ENCODE measurements at regions not wholly inside any gene's neighbourhood (a gene's known extent, or its start where the extent isn't known, plus 50 kb on each side); places are given as distances from the start of the nearest gene placed in this dataset.
"Not testable (repeated sequence)": the region's sequence is repeated elsewhere in the genome, so short reads cannot be mapped to it uniquely, and the experiment has no call there.

DNA sequence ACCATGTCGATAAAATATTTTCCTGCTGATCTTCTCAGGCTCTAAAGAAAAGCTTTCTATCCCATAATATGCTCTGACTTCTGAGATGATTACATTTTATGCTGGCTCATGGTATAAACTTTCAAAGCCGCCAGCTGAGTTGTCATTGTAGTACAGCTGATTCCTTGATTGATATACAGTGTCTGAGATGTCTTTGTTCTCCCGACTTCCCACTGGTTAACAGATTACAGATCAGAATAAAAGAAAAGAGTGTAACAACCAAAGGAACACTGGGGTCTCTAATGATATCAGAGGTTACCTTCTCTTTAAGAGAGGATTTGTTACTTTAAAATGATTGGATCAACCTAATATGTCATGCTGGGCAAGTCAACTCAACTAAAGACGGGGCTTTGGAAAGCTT, 485.4 kb upstream of the LRRC7 start:
- Histone ChIP-seq H3K4me1 (ENCODE audit: control insufficient read depth, insufficient read depth, low read length) (no peaks in the 10 kb centered on the region), H3K27me3 (ENCODE audit: control insufficient read depth, insufficient read depth, low read length) (no peaks in the 10 kb centered on the region), H3K4me3 (ENCODE audit: low read length) (no peak overlapping the region), H3K36me3 (ENCODE audit: control insufficient read depth, insufficient read depth, low read length) (no peaks in the 10 kb centered on the region), H3K9ac (ENCODE audit: low read length) (no peak overlapping the region), H3K27ac (ENCODE audit: low read depth, low read length) (no peak overlapping the region)

DNA sequence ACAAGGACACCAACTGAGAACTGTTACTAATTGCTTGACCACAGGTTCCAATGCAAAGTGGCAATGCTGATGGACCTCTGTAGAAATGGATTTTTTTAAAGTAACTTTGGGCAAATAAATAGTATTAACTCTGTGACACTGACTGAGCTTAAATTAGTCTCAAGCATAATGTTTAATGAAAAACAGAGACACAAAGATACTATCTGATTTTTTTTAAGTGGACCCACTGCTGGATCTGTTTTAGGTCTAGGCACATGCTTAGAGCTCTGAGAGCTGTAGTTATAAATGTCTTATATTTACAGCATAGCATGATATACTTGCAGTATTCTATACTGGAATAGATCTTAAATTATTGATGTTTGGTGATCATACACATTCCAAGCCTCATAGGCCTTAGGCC, 481.6 kb upstream of the LRRC7 start:
- Histone ChIP-seq H3K36me3 (ENCODE audit: control insufficient read depth, insufficient read depth, low read length) (no peaks in the 10 kb centered on the region), H3K27ac (ENCODE audit: low read depth, low read length) (no peak overlapping the region), H3K4me3 (ENCODE audit: low read length) (no peak overlapping the region), H3K4me1 (ENCODE audit: control insufficient read depth, insufficient read depth, low read length) (no peaks in the 10 kb centered on the region), H3K9ac (ENCODE audit: low read length) (no peak overlapping the region), H3K27me3 (ENCODE audit: control insufficient read depth, insufficient read depth, low read length) (no peaks in the 10 kb centered on the region)

DNA sequence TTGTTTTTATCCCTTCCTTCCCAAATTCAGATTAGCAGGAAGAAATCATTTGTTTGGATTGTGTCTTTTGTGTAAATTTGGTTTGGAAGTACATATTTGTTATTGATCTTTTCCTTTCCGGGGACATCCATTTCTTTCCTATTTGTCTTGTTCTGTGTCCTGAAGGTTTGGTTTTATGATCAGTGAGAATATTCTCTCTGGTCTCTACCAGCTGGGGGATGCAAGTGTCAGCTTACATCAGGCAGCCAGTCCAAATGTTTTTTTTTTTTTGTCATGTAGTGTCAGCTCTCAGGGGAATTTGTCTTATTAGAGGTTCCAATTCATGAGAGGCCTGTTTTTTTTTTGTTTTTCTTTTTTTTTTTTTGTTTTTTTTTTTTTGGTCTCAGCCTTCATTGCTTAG, 479.2 kb upstream of the LRRC7 start:
- Histone ChIP-seq H3K36me3 (ENCODE audit: control insufficient read depth, insufficient read depth, low read length) (no peaks in the 10 kb centered on the region), H3K27ac (ENCODE audit: low read depth, low read length) (no peak overlapping the region), H3K9ac (ENCODE audit: low read length) (no peak overlapping the region), H3K4me1 (ENCODE audit: control insufficient read depth, insufficient read depth, low read length) (no peaks in the 10 kb centered on the region), H3K4me3 (ENCODE audit: low read length) (no peak overlapping the region), H3K27me3 (ENCODE audit: control insufficient read depth, insufficient read depth, low read length) (no peaks in the 10 kb centered on the region)

DNA sequence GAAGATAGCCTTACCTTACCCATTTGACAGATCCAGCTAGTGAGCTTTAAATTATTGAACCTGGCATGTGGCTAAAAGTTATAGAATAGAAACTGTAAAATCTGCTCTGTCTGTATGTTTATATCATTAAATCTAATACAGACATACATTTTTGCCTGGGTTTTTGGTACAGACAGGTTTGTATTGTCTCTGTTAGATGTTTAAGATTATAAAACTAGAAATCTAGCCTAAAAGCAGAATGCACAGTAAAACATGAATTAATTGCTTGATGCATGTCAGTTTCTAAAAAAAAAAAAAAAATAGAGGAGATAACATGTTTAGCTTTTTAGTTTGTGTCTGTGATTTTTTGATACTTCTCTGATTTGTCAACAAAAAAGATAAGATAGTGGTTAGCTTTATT, 477.6 kb upstream of the LRRC7 start:
- Histone ChIP-seq H3K27me3 (ENCODE audit: control insufficient read depth, insufficient read depth, low read length) (no peaks in the 10 kb centered on the region), H3K9ac (ENCODE audit: low read length) (no peak overlapping the region), H3K36me3 (ENCODE audit: control insufficient read depth, insufficient read depth, low read length) (no peaks in the 10 kb centered on the region), H3K4me1 (ENCODE audit: control insufficient read depth, insufficient read depth, low read length) (no peaks in the 10 kb centered on the region), H3K27ac (ENCODE audit: low read depth, low read length) (no peak overlapping the region), H3K4me3 (ENCODE audit: low read length) (no peak overlapping the region)

DNA sequence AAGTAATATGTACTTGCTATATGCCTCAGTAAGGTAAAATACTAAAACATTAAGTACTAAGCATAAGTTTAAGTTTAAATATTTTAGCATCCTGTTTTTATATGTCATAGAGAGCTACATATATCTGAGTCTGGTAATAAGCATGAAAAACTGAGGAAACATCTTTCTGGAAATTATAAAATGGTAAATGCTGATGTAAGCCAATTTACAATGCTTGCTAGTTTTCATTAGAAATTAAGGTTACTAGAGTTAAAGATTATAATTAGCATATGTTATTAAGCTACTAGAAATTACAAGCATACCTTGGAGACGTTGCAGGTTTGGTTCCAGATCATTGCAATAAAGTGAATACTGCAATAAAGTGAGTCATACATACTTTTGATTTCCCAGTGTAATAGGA, 477.0 kb upstream of the LRRC7 start:
- H3K27me3 ChIP-seq (ENCODE audit: control insufficient read depth, insufficient read depth, low read length) = no peaks in the 10 kb centered on the region
- no peak overlapping the region for H3K4me3 ChIP-seq (ENCODE audit: low read length)
- H3K9ac ChIP-seq (ENCODE audit: low read length) = no peak overlapping the region
- no peak overlapping the region for H3K27ac ChIP-seq (ENCODE audit: low read depth, low read length)
- H3K4me1 ChIP-seq (ENCODE audit: control insufficient read depth, insufficient read depth, low read length) = no peaks in the 10 kb centered on the region
- no peaks in the 10 kb centered on the region for H3K36me3 ChIP-seq (ENCODE audit: control insufficient read depth, insufficient read depth, low read length)

DNA sequence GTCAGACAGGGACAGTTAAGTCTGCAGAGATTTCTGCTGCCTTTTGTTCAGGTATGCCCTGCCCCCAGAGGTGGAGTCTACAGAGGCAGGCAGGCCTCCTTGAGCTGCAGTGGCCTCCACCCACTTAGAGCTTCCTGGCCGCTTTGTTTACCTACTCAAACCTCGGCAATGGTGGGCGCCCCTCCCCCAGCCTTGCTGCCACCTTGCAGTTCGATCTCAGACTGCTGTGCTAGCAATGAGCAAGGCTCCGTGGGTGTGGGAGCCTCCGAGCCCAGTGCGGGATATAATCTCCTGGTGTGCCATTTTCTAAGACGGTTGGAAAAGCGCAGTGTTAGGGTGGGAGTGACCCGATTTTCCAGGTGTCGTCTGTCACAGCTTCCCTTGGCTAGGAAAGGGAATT, 465.7 kb upstream of the LRRC7 start:
- not testable (repeated sequence) for H3K4me1 ChIP-seq (ENCODE audit: control insufficient read depth, insufficient read depth, low read length); H3K27ac ChIP-seq (ENCODE audit: low read depth, low read length); H3K36me3 ChIP-seq (ENCODE audit: control insufficient read depth, insufficient read depth, low read length); H3K27me3 ChIP-seq (ENCODE audit: control insufficient read depth, insufficient read depth, low read length); H3K4me3 ChIP-seq (ENCODE audit: low read length); H3K9ac ChIP-seq (ENCODE audit: low read length)

DNA sequence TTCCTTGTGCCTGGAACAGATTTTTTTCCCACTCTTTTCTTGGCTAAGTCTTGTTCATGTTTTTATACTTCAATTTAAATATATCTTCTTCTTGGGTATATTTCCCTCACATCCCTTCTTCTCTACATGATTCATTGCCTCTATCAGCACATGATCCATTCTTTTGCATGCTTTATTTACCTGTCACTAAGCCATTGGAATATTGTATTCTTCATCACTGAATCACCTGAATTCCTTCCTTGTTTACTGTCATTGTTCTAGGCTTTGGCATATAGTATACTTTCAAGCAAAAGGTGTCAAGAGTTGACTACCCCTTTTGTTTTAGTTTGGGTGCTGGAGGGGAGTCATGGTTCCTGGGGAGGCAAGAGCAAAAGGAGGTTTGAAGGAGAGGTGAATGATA, 464.5 kb upstream of the LRRC7 start:
- H3K27me3 ChIP-seq (ENCODE audit: control insufficient read depth, insufficient read depth, low read length) = no peaks in the 10 kb centered on the region
- no peak overlapping the region for H3K27ac ChIP-seq (ENCODE audit: low read depth, low read length)
- no peaks in the 10 kb centered on the region for H3K36me3 ChIP-seq (ENCODE audit: control insufficient read depth, insufficient read depth, low read length)
- no peaks in the 10 kb centered on the region for H3K4me1 ChIP-seq (ENCODE audit: control insufficient read depth, insufficient read depth, low read length)
- no peak overlapping the region for H3K4me3 ChIP-seq (ENCODE audit: low read length)
- no peak overlapping the region for H3K9ac ChIP-seq (ENCODE audit: low read length)

DNA sequence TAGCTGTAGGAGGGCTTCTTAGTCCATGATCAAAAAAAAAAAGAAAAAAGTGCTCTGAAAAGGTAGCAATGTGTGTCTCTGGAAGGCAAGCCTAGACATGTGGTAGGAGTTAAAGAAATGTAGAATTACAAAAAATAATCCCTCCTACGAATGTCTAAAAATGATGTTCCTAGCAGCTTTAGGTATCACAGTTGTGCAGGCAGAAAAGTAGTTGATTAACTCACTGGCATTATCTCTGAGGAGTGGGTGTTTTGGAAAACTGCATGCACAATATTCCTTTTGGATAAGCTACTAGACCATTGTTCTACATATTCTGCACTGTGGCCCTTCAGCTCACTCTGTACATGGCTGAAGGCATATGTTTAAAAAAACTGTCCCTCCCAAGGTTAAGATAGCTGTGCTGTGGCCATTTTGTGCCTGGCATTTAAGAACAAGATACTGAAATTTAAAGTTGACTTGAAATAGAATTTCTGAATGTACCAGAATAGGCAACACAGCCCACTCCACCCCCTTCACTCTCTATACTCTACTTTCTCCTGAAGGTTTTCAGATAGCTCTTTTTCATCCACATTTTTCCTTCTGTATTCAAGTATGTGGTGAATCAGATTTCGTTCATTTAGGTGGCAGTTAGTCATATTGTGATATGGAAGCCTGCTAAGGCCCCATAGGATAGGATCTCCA, 463.9 kb upstream of the LRRC7 start:
- H3K27ac ChIP-seq (ENCODE audit: low read depth, low read length) = no peak overlapping the region
- H3K36me3 ChIP-seq (ENCODE audit: control insufficient read depth, insufficient read depth, low read length) = no peaks in the 10 kb centered on the region
- H3K4me1 ChIP-seq (ENCODE audit: control insufficient read depth, insufficient read depth, low read length) = no peaks in the 10 kb centered on the region
- H3K27me3 ChIP-seq (ENCODE audit: control insufficient read depth, insufficient read depth, low read length) = no peaks in the 10 kb centered on the region
- no peak overlapping the region for H3K4me3 ChIP-seq (ENCODE audit: low read length)
- H3K9ac ChIP-seq (ENCODE audit: low read length) = no peak overlapping the region

DNA sequence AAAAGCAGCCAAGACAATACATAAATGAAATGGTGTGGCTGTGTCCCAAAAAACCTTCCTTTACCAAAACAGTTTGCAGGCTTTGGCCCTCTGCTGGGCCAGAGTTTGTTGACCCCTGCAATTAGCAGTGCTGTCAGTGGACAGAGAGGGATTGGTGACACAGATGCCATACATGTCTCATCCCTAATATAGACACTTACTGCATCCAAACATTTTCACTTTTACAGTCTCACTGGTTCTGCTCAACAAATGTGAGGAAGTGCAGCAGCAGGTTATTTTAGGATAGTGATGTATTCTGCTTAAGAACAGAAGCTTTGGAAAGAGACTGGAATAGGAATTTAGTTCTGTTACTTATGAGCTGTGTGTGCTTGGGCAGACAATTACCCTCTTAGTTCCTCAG, 462.8 kb upstream of the LRRC7 start:
- no peak overlapping the region for H3K4me3 ChIP-seq (ENCODE audit: low read length)
- no peak overlapping the region for H3K9ac ChIP-seq (ENCODE audit: low read length)
- no peaks in the 10 kb centered on the region for H3K36me3 ChIP-seq (ENCODE audit: control insufficient read depth, insufficient read depth, low read length)
- no peaks in the 10 kb centered on the region for H3K4me1 ChIP-seq (ENCODE audit: control insufficient read depth, insufficient read depth, low read length)
- no peak overlapping the region for H3K27ac ChIP-seq (ENCODE audit: low read depth, low read length)
- H3K27me3 ChIP-seq (ENCODE audit: control insufficient read depth, insufficient read depth, low read length) = no peaks in the 10 kb centered on the region

DNA sequence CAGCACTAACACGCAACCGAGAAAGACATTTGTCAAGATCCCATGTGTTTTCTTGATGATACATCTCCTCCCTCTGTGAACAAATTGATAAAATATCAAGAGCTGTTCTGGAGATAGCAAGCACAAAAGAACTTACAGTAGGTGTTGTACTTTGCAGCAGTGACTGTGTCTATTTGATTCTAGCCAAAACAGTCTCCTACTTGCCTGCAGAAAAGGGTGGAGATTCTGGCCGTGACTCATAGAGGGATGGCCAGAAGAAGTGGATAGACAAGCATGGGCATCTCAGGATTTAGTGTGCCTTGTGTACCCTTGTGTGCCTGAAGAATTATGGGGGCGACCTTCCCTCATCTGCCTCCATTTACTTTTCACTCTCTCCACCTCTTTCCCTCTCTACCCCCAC, 458.4 kb upstream of the LRRC7 start:
- Histone ChIP-seq H3K27ac (ENCODE audit: low read depth, low read length) (no peak overlapping the region), H3K4me3 (ENCODE audit: low read length) (no peak overlapping the region), H3K36me3 (ENCODE audit: control insufficient read depth, insufficient read depth, low read length) (no peaks in the 10 kb centered on the region)

DNA sequence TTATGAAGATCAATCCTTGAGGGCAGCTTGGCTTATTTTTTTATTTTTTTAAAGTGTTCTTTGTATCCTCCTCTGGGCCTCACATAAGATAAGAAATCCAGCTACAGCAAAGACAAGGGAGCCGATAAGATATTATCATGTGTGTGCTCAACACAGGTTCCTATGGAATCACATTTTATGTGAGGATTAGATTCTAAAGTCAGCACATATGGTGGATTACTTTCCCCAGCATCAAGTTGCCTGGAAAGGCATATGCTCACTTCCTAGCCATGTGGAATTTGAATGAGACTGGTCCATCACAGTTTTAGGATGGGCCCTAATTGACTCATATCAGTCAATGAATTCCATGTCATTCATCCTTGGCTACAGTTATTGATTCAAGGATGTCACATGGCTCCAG, 456.9 kb upstream of the LRRC7 start:
- H3K36me3 ChIP-seq (ENCODE audit: control insufficient read depth, insufficient read depth, low read length) = no peaks in the 10 kb centered on the region
- no peak overlapping the region for H3K27ac ChIP-seq (ENCODE audit: low read depth, low read length)
- H3K4me3 ChIP-seq (ENCODE audit: low read length) = no peak overlapping the region
- no peak overlapping the region for H3K9ac ChIP-seq (ENCODE audit: low read length)
- H3K4me1 ChIP-seq (ENCODE audit: control insufficient read depth, insufficient read depth, low read length) = no peaks in the 10 kb centered on the region
- H3K27me3 ChIP-seq (ENCODE audit: control insufficient read depth, insufficient read depth, low read length) = no peaks in the 10 kb centered on the region

More for the DNA sequence above, 458.4 kb upstream of the LRRC7 start:
- Histone ChIP-seq H3K4me1 (ENCODE audit: control insufficient read depth, insufficient read depth, low read length) (no peaks in the 10 kb centered on the region), H3K9ac (ENCODE audit: low read length) (no peak overlapping the region), H3K27me3 (ENCODE audit: control insufficient read depth, insufficient read depth, low read length) (no peaks in the 10 kb centered on the region)

DNA sequence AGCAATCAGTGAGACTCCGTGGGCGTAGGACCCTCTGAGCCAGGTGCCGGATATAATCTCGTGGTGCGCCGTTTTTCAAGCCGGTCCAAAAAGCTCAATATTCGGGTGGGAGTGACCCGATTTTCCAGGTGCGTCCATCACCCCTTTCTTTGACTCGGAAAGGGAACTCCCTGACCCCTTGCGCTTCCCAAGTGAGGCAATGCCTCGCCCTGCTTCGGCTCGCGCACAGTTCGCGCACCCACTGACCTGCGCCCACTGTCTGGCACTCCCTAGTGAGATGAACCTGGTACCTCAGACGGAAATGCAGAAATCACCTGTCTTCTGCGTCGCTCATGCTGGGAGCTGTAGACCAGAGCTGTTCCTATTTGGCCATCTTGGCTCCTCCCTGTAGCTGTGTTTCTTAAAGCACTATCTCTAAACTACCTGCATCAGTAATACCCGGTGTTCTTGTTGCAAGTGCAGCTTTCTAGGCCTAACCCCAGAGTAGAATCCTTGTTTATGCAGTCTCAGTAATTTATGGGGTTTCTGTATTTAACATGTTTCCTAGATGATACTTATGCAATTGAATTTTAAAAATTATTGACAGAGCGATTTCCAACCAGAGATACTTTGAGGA, 447.5 kb upstream of the LRRC7 start:
- not testable (repeated sequence) for H3K27ac ChIP-seq (ENCODE audit: low read depth, low read length); H3K4me1 ChIP-seq (ENCODE audit: control insufficient read depth, insufficient read depth, low read length); H3K27me3 ChIP-seq (ENCODE audit: control insufficient read depth, insufficient read depth, low read length); H3K9ac ChIP-seq (ENCODE audit: low read length); H3K4me3 ChIP-seq (ENCODE audit: low read length); H3K36me3 ChIP-seq (ENCODE audit: control insufficient read depth, insufficient read depth, low read length)

DNA sequence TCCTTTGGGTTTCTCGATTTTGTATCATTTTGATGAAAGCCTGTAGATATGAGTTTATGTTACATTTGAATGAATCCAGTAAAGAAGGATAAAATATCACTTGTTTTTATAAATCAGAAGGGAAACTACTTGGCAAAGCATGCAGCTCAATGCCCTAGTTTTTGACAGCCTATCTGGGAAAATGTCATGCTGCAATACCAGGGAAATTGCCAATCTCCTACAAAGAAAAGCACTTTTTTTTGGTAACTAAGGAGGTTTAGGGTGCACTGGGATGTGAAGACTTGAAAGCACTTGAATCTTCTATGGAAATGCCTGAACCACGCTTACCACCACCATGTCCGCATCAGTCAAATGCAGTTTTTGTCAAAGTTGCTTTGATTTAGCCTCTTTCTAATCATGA, 446.9 kb upstream of the LRRC7 start:
- Histone ChIP-seq H3K27me3 (ENCODE audit: control insufficient read depth, insufficient read depth, low read length) (no peaks in the 10 kb centered on the region), H3K27ac (ENCODE audit: low read depth, low read length) (no peak overlapping the region), H3K4me1 (ENCODE audit: control insufficient read depth, insufficient read depth, low read length) (no peaks in the 10 kb centered on the region), H3K4me3 (ENCODE audit: low read length) (no peak overlapping the region), H3K9ac (ENCODE audit: low read length) (no peak overlapping the region), H3K36me3 (ENCODE audit: control insufficient read depth, insufficient read depth, low read length) (no peaks in the 10 kb centered on the region)
